Chondrocyte (in vitro differentiated cells): ENCODE measurements at regions not wholly inside any gene's neighbourhood (a gene's known extent, or its start where the extent isn't known, plus 50 kb on each side); places are given as distances from the start of the nearest gene placed in this dataset.

ENCODE experiments used
- DNase-seq: peaks from one replicate; pipeline ENCODE4 v3.0.0; 2021; ENCODE audit warnings: mixed read lengths, low spot score
- H3K27ac Mint-ChIP-seq: one replicate; pipeline ENCODE4 v1.8.0; 2021; ENCODE audit warnings: mild to moderate bottlenecking, moderate library complexity, mixed read lengths; ENCODE audit not compliant: unreplicated experiment
- H3K27me3 Mint-ChIP-seq: 2 replicates; pipeline ENCODE4 v1.8.0; 2021; ENCODE audit warnings: low read depth, mixed read lengths
- H3K36me3 Mint-ChIP-seq: 2 replicates; pipeline ENCODE4 v1.8.0; 2021; ENCODE audit warnings: low read depth, mixed read lengths
- H3K4me1 Mint-ChIP-seq: 2 replicates; pipeline ENCODE4 v1.8.0; 2021; ENCODE audit warnings: low read depth, mild to moderate bottlenecking, mixed read lengths
- H3K4me3 Mint-ChIP-seq: one replicate; pipeline ENCODE4 v1.8.0; 2021; ENCODE audit warnings: mild to moderate bottlenecking, moderate library complexity, mixed read lengths; ENCODE audit not compliant: unreplicated experiment
- H3K9me3 Mint-ChIP-seq: 2 replicates; pipeline ENCODE4 v1.8.0; 2021; ENCODE audit warnings: low read depth, mixed read lengths
- TF ChIP-seq, protein P1 (sequence below): fragments of 200-600 bp; sonication (generic); IDR thresholded peaks from 2 replicates; pipeline ENCODE4 v1.5.0; 2021; ENCODE audit warnings: antibody characterized with exemption, mild to moderate bottlenecking, moderate library complexity

DNA sequence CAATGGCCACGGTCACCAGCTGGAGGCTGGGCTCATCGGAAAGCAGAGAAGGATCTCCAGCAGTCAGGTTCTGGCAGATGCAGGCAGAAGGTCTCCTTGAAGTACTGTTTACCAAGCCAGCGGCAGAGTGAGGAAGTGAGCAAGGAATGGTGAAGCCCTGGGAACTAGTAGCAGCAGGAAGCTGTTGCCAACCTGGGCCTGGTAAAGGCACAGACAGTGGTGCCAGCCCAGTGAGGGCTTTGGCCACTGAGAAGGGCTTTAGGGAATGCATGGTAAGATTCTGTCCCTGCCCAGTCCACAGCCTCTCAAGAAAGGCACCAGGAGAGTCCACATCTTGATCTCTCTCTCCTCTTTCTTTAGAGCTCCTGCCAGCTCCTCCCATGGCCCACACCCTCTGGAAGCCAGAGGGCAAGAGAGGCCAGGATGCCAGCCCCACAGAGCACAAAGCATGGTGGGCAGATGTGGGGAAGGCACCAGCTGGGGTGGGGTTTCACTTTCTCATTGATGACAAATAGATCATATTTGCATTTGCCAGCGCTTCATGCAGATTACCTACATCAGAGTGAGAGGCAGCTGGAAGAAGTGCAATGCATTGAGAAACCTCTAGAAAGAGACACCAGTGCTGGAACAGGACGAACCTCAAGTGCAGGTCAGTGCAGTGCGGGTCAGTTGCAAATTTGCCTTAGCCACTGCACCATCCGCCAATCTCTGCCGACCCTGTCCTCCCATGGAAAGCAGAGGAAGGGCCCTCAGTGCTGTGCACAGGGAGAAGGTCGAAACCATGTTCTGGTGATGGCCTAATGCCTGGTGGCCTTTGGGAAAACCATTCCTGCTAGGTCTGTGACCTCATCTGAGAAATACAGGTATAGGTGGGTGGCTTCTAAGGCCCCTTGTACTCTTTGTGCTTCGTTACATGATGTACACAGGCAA is 667.8 kb upstream of the MKI67 start:
- no peaks in the 10 kb centered on the region for H3K4me1 Mint-ChIP-seq
- H3K36me3 Mint-ChIP-seq, result no peaks in the 10 kb centered on the region
- H3K9me3 Mint-ChIP-seq, result no peaks in the 10 kb centered on the region
- no peak overlapping the region for H3K27ac Mint-ChIP-seq
- no peaks in the 10 kb centered on the region for H3K27me3 Mint-ChIP-seq
- no peak overlapping the region for H3K4me3 Mint-ChIP-seq
- DNase-seq, result no peak
- TF ChIP-seq, protein P1, sequence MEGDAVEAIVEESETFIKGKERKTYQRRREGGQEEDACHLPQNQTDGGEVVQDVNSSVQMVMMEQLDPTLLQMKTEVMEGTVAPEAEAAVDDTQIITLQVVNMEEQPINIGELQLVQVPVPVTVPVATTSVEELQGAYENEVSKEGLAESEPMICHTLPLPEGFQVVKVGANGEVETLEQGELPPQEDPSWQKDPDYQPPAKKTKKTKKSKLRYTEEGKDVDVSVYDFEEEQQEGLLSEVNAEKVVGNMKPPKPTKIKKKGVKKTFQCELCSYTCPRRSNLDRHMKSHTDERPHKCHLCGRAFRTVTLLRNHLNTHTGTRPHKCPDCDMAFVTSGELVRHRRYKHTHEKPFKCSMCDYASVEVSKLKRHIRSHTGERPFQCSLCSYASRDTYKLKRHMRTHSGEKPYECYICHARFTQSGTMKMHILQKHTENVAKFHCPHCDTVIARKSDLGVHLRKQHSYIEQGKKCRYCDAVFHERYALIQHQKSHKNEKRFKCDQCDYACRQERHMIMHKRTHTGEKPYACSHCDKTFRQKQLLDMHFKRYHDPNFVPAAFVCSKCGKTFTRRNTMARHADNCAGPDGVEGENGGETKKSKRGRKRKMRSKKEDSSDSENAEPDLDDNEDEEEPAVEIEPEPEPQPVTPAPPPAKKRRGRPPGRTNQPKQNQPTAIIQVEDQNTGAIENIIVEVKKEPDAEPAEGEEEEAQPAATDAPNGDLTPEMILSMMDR, result no peak

DNA sequence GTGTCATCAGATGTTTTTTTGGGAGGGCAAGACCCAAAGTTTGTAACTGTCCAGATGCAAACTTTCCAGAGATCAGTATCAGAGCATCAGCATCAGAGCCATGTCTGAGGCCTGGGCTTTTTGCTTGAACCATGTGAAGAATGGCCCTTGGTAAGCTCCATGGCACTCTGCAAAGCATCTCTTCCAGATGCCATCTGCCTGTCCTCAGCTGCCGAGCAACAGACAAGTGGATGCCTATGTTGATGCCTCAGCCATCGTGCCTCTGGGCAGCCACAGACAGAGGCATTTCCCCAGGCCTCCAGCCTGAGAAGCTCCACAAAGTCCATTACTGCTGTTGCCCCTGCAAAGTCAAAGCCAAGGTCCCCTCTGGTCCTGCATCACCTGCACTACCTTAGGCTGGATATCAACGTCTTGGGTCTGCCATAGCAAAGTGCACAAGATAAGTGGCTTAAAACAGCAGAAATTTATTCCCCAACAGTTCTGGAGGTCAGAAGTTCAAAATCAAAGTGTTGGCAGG is 670.2 kb upstream of the MKI67 start:
- no peaks in the 10 kb centered on the region for H3K27me3 Mint-ChIP-seq
- H3K36me3 Mint-ChIP-seq, result no peaks in the 10 kb centered on the region
- H3K4me3 Mint-ChIP-seq, result no peak overlapping the region
- DNase-seq, result no peak
- peaks cover 9% of the 10 kb centered on the region for H3K9me3 Mint-ChIP-seq
- TF ChIP-seq, protein P1, result no peak
- H3K4me1 Mint-ChIP-seq, result no peaks in the 10 kb centered on the region
- no peak overlapping the region for H3K27ac Mint-ChIP-seq

DNA sequence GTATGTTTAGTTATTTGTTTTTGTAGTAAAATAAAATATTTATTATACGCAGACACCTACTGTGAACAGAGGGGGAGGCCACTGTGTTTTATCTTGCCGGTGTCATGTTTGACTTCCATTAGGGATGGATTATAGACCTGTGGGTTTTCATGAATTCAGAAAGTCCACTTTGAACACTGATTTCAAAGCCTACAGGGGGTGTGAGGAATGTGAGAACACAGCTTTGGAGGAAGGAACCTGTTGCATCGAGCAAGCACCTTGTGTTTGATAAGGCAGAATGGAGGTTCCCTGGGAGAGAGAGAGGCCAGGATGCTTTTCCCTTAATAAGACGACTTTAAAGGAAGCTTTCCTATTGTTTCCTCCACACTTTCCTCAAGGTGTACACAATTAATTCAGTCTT is 665.0 kb upstream of the MGMT start:
- Mint-ChIP-seq H3K36me3 (no peaks in the 10 kb centered on the region), H3K27me3 (no peaks in the 10 kb centered on the region), H3K9me3 (peaks cover 18% of the 10 kb centered on the region), H3K27ac (no peak overlapping the region), H3K4me3 (no peak overlapping the region), H3K4me1 (no peaks in the 10 kb centered on the region)
- TF ChIP-seq, protein P1, result no peak
- DNase-seq, result no peak

DNA sequence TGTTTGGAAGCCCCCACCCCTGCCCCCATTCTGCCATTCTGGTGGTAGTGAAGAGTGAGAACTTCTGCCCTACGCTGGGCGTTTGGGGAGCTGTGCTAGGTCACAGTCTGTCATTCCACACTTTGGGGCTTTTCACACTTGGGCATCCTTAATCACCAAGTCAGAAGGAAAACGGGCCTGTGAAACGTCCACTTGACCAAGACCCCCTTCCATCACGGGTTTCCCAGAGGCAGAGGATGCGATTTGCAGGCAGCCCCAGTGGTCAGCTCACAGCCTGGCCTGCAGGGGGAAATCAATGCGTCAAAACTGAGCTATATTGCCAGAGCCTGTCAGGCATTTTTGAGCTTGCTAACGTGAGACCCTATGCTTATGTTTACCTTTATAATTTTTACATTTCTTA is 663.3 kb upstream of the MGMT start:
- H3K9me3 Mint-ChIP-seq, result peaks cover 25% of the 10 kb centered on the region
- H3K36me3 Mint-ChIP-seq, result no peaks in the 10 kb centered on the region
- TF ChIP-seq, protein P1, result no peak
- no peaks in the 10 kb centered on the region for H3K4me1 Mint-ChIP-seq
- no peak overlapping the region for H3K4me3 Mint-ChIP-seq
- H3K27ac Mint-ChIP-seq, result no peak overlapping the region
- DNase-seq, result no peak
- no peaks in the 10 kb centered on the region for H3K27me3 Mint-ChIP-seq

DNA sequence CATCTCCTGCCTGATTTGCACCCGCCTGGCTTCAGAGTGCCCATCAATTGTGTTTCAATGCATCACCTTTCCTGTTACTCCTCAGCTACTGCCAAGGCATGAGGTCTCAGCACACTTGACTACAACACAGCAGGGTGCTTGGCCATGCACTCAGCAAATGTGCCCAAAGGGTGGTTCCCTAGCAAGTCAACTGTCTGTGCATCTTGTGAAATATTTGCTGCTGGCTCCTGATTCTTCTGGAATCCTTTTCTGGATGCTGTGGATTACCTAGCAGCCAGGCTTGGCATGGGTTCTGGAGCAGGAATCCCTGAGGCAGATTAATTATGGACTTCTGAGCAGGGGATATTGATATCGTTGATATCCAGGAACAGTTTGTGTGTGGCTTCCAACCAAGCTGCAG is 662.6 kb upstream of the MGMT start:
- TF ChIP-seq, protein P1, result no peak
- DNase-seq, result no peak
- no peak overlapping the region for H3K27ac Mint-ChIP-seq
- H3K4me1 Mint-ChIP-seq, result no peaks in the 10 kb centered on the region
- H3K36me3 Mint-ChIP-seq, result no peaks in the 10 kb centered on the region
- H3K4me3 Mint-ChIP-seq, result no peak overlapping the region
- peaks cover 29% of the 10 kb centered on the region for H3K9me3 Mint-ChIP-seq
- H3K27me3 Mint-ChIP-seq, result no peaks in the 10 kb centered on the region
